Mesenchymal stem cell (in vitro differentiated cells and primary cell): ENCODE measurements at regions not wholly inside any gene's neighbourhood (a gene's known extent, or its start where the extent isn't known, plus 50 kb on each side); places are given as distances from the start of the nearest gene placed in this dataset.

Source experiments
- DNase-seq: peaks from one replicate; pipeline ENCODE4 v3.0.0-alpha.2; 2013
- H2AFZ ChIP-seq: one replicate; pipeline ENCODE4 v1.6.1; 2013; ENCODE audit warnings: low read depth, mild to moderate bottlenecking, control low read depth, inconsistent platforms, low read length, moderate library complexity
- H2AK5ac ChIP-seq: 2 replicates; pipeline ENCODE4 v1.6.1; 2013; ENCODE audit warnings: low read length, moderate library complexity, mild to moderate bottlenecking, inconsistent platforms; ENCODE audit not compliant: severe bottlenecking
- H2BK120ac ChIP-seq: one replicate; pipeline ENCODE4 v1.6.1; 2013; ENCODE audit warnings: low read depth, mild to moderate bottlenecking, inconsistent platforms, low read length, moderate library complexity
- H2BK12ac ChIP-seq, 2 experiments: one replicate each; pipeline ENCODE4 v1.6.1; 2013; ENCODE audit warnings: inconsistent platforms in 2 of 2, low read length in 2 of 2, mild to moderate bottlenecking in 2 of 2, moderate library complexity in 2 of 2, control low read depth in 1 of 2
- H2BK15ac ChIP-seq: one replicate; pipeline ENCODE4 v1.6.1; 2013; ENCODE audit warnings: mild to moderate bottlenecking, low read depth, inconsistent platforms; ENCODE audit not compliant: poor library complexity, severe bottlenecking
- H2BK5ac ChIP-seq: 2 replicates; pipeline ENCODE4 v1.6.1; 2013; ENCODE audit warnings: low read depth, mild to moderate bottlenecking, low read length, control low read depth, inconsistent platforms; ENCODE audit not compliant: poor library complexity, severe bottlenecking
- H3K14ac ChIP-seq, 2 experiments: one replicate each; pipeline ENCODE4 v1.6.1; 2013; ENCODE audit warnings: inconsistent platforms in 2 of 2, low read length in 2 of 2, control low read depth in 1 of 2, mild to moderate bottlenecking in 1 of 2, moderate library complexity in 1 of 2
- H3K18ac ChIP-seq, 2 experiments: one replicate each; pipeline ENCODE4 v1.6.1; 2013; ENCODE audit warnings: inconsistent platforms in 2 of 2, low read length in 2 of 2, control low read depth in 1 of 2, low read depth in 1 of 2, mild to moderate bottlenecking in 1 of 2
- H3K23ac ChIP-seq, 2 experiments: one replicate each; pipeline ENCODE4 v1.6.1; 2013; ENCODE audit warnings: inconsistent platforms in 2 of 2, low read length in 2 of 2, mild to moderate bottlenecking in 2 of 2, moderate library complexity in 2 of 2, control low read depth in 1 of 2
- H3K27ac ChIP-seq: 2 replicates; pipeline ENCODE4 v1.5.1; 2013; ENCODE audit warnings: mild to moderate bottlenecking, moderate library complexity, low read length, control low read depth, inconsistent platforms; ENCODE audit not compliant: poor library complexity, severe bottlenecking
- H3K27me3 ChIP-seq, 2 experiments: 2 replicates each; pipeline versions ENCODE4 v1.6.1 to v1.7.0; 2013; ENCODE audit warnings: low read length in 2 of 2, mild to moderate bottlenecking in 2 of 2, moderate library complexity in 2 of 2, control low read depth in 1 of 2, inconsistent platforms in 1 of 2; ENCODE audit not compliant: control insufficient read depth in 1 of 2, insufficient read depth in 1 of 2
- H3K36me3 ChIP-seq, 2 experiments: 2 replicates each; pipeline versions ENCODE4 v1.6.1 to v1.7.0; 2013; ENCODE audit warnings: low read length in 2 of 2, control low read depth in 1 of 2, inconsistent platforms in 1 of 2, low read depth in 1 of 2, mild to moderate bottlenecking in 1 of 2; ENCODE audit not compliant: insufficient read depth in 2 of 2, control insufficient read depth in 1 of 2
- H3K4ac ChIP-seq, 2 experiments: one replicate each; pipeline ENCODE4 v1.6.1; 2013; ENCODE audit warnings: inconsistent platforms in 2 of 2, low read length in 2 of 2, mild to moderate bottlenecking in 2 of 2, moderate library complexity in 2 of 2, control low read depth in 1 of 2, low read depth in 1 of 2
- H3K4me1 ChIP-seq: 2 replicates; pipeline ENCODE4 v1.6.1; 2013; ENCODE audit warnings: low read depth, low read length, control low read depth; ENCODE audit not compliant: control insufficient read depth, insufficient read depth
- H3K4me2 ChIP-seq: 2 replicates; pipeline ENCODE4 v1.6.1; 2013; ENCODE audit warnings: low read length, mild to moderate bottlenecking, inconsistent platforms; ENCODE audit not compliant: poor library complexity, severe bottlenecking
- H3K4me3 ChIP-seq, 2 experiments: 2 replicates each; pipeline versions ENCODE4 v1.5.1 to v1.7.0; 2013; ENCODE audit warnings: low read length in 2 of 2, mild to moderate bottlenecking in 2 of 2, control low read depth in 1 of 2, low read depth in 1 of 2; ENCODE audit not compliant: insufficient read depth in 1 of 2
- H3K79me1 ChIP-seq: replicated peaks from 2 replicates; pipeline ENCODE4 v1.6.1; 2013; ENCODE audit warnings: mild to moderate bottlenecking, control low read depth, low read length, inconsistent platforms; ENCODE audit not compliant: poor library complexity, severe bottlenecking
- H3K9ac ChIP-seq: 2 replicates; pipeline ENCODE4 v1.7.0; 2013; ENCODE audit warnings: mild to moderate bottlenecking, low read length, moderate library complexity
- H3K9me3 ChIP-seq: 2 replicates; pipeline ENCODE4 v1.7.0; 2013; ENCODE audit warnings: mild to moderate bottlenecking, low read length; ENCODE audit not compliant: control insufficient read depth
- H4K8ac ChIP-seq: one replicate; pipeline ENCODE4 v1.6.1; 2013; ENCODE audit warnings: inconsistent platforms, mild to moderate bottlenecking, low read length, moderate library complexity
- H4K91ac ChIP-seq: one replicate; pipeline ENCODE4 v1.6.1; 2013; ENCODE audit warnings: mild to moderate bottlenecking, low read length, inconsistent platforms
- WGBS: methylation state at CpG from one replicate; pipeline ENCODE4 v1.1.7; 2013; ENCODE audit warnings: mixed read lengths; 5-methylcytosine and 5-hydroxymethylcytosine counted together

DNA sequence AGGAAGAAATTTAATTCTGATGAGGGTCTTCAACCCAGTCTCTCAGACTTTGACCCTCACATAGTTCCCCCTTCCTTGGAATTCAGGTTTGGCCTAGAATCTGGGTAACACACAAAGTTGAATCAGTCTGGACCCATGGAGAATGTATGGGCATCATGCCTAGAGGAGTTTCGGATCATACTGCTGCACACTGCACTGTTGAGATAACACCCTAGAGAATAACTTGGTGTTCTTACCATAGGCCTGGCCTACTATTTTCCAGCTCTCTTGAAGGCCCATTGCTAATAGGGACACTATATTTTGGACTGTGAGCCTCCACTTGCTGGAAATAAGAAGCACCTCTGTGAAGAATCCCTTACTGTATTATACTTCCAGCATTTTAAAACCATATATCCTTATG lies 413.5 kb downstream of the PLK2 start:
- Histone ChIP-seq H3K27ac (no peak overlapping the region), H2AK5ac (no peak overlapping the region), H3K36me3 (no peaks in the 10 kb centered on the region), H3K18ac (no peak overlapping the region), H3K27me3 (no peaks in the 10 kb centered on the region), H3K4me1 (no peaks in the 10 kb centered on the region), H3K4me3 (no peak overlapping the region), H3K9ac (no peak overlapping the region), H3K14ac (no peak overlapping the region), H2BK5ac (no peak overlapping the region), H2BK15ac (no peak overlapping the region), H2BK12ac (no peak overlapping the region), H2AFZ (no peak overlapping the region), H4K8ac (no peak overlapping the region), H3K4me2 (no peak overlapping the region), H3K79me1 (no peaks in the 10 kb centered on the region), H4K91ac (no peak overlapping the region), H3K9me3 (no peaks in the 10 kb centered on the region), H2BK120ac (no peak overlapping the region), H3K4ac (no peak overlapping the region), H3K23ac (no peak overlapping the region)
- no peak for DNase-seq
- 96% methylated on average over 1 of the region's 1 CpG for WGBS

DNA sequence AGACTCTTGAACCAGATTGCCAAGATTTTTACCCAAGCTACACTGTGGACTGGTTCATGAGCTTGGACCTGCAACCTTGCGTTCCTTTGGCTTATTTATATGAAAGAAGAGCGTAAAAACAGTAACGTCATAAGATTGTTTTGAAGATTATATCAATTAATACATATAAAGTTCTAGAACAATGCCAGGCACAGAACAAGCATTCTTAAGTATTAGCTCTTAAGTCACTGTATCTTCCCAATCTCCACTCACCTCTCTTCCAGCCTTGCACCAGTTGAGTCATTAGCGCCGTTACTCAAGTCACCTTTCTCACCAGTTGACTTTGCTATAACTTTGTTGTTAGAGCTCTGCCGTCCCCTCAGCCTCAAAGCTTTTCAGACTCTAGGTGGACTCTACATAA lies 415.7 kb downstream of the PLK2 start:
- no peak overlapping the region for H3K27ac ChIP-seq
- H2BK12ac ChIP-seq = no peak overlapping the region
- H3K4me1 ChIP-seq = no peaks in the 10 kb centered on the region
- no peaks in the 10 kb centered on the region for H3K9me3 ChIP-seq
- no peak overlapping the region for H4K91ac ChIP-seq
- no peak for DNase-seq
- no peak overlapping the region for H3K4me2 ChIP-seq
- no peak overlapping the region for H3K18ac ChIP-seq
- H3K27me3 ChIP-seq = no peaks in the 10 kb centered on the region
- no peak overlapping the region for H2BK120ac ChIP-seq
- no peak overlapping the region for H3K9ac ChIP-seq
- H3K4me3 ChIP-seq = no peak overlapping the region
- no peak overlapping the region for H3K14ac ChIP-seq
- 90% methylated on average over 2 of the region's 6 CpGs for WGBS
- H2AK5ac ChIP-seq = no peak overlapping the region
- H4K8ac ChIP-seq = no peak overlapping the region
- no peak overlapping the region for H3K23ac ChIP-seq
- no peaks in the 10 kb centered on the region for H3K79me1 ChIP-seq
- H2AFZ ChIP-seq = no peak overlapping the region
- no peaks in the 10 kb centered on the region for H3K36me3 ChIP-seq
- no peak overlapping the region for H3K4ac ChIP-seq
- H2BK15ac ChIP-seq = no peak overlapping the region
- H2BK5ac ChIP-seq = no peak overlapping the region

- peak; percentile 18 for DNase-seq
- Histone ChIP-seq H3K27me3 (no peaks in the 10 kb centered on the region), H3K79me1 (no peaks in the 10 kb centered on the region), H2BK15ac (no peak overlapping the region), H2AFZ (peak overlapping the region; percentile 42), H3K18ac (no peak overlapping the region), H2BK5ac (no peak overlapping the region), H3K23ac (no peak overlapping the region), H4K8ac (peak overlapping the region; percentile 23), H3K4me1 (no peaks in the 10 kb centered on the region), H3K9me3 (no peaks in the 10 kb centered on the region), H3K4ac (peak overlapping the region in 1 of 2 experiments; percentile 15), H3K14ac (no peak overlapping the region), H4K91ac (no peak overlapping the region), H3K36me3 (no peaks in the 10 kb centered on the region), H2AK5ac (no peak overlapping the region), H2BK120ac (no peak overlapping the region), H2BK12ac (no peak overlapping the region), H3K9ac (no peak overlapping the region), H3K4me3 (no peak overlapping the region), H3K27ac (no peak overlapping the region), H3K4me2 (no peak overlapping the region)
- 49% methylated on average over 2 of the region's 2 CpGs for WGBS
Observed at GRCh38 chr5:58043032-58043945, 416.6 kb downstream of the PLK2 start.

DNA sequence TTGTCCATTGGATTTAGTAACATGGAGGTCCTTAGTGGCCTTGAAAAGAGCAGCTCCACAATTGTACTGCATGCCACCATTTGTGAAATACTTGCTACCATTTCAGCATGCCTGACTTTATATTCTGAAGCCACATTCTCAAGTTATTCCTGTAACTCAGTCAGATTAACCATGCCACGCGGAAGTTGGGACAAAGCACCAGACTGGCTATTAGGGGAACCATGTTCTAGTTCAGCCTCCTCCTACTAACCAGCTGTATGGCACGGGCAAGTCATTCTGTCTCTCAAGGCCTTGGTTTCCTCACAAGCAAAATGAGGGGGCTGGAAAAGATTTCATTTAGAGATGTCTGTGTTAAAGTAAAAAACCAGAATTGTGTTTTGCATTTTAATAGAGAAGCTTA lies 418.0 kb downstream of the PLK2 start:
- no peaks in the 10 kb centered on the region for H3K4me1 ChIP-seq
- no peak overlapping the region for H3K23ac ChIP-seq
- H2AK5ac ChIP-seq = peak overlapping the region; percentile 62
- no peak overlapping the region for H2AFZ ChIP-seq
- H3K79me1 ChIP-seq = no peaks in the 10 kb centered on the region
- no peak overlapping the region for H3K4me2 ChIP-seq
- H3K4me3 ChIP-seq = no peak overlapping the region
- H2BK15ac ChIP-seq = no peak overlapping the region
- H4K91ac ChIP-seq = no peak overlapping the region
- no peaks in the 10 kb centered on the region for H3K27me3 ChIP-seq
- H3K4ac ChIP-seq = no peak overlapping the region
- H3K9ac ChIP-seq = no peak overlapping the region
- WGBS = 100% methylated on average over 2 of the region's 3 CpGs
- no peak overlapping the region for H2BK5ac ChIP-seq
- H3K27ac ChIP-seq = no peak overlapping the region
- no peak overlapping the region for H2BK12ac ChIP-seq
- DNase-seq = no peak
- H3K36me3 ChIP-seq = no peaks in the 10 kb centered on the region
- no peak overlapping the region for H4K8ac ChIP-seq
- no peak overlapping the region for H3K18ac ChIP-seq
- no peak overlapping the region for H3K14ac ChIP-seq
- no peaks in the 10 kb centered on the region for H3K9me3 ChIP-seq
- no peak overlapping the region for H2BK120ac ChIP-seq
